Thyroid gland (tissue), 4 donors: ENCODE measurements at regions not wholly inside any gene's neighbourhood (a gene's known extent, or its start where the extent isn't known, plus 50 kb on each side); places are given as distances from the start of the nearest gene placed in this dataset.

Experiments used
- POLR2A ChIP-seq, 2 donors: fragments of 450-650 bp; IDR thresholded peaks; one replicate each; pipeline ENCODE4 v1.6.1; 2017; ENCODE audit warnings: antibody characterized with exemption in 2 of 2, mild to moderate bottlenecking in 2 of 2, moderate library complexity in 1 of 2
- TF ChIP-seq, protein P1 (sequence below), 6 experiments: fragments of 200-600 bp in 3 of 6; fragments of 450-650 bp in 3 of 6; sonication (generic) in 3 of 6; IDR thresholded peaks; one replicate each; pipeline ENCODE4 v1.5.1; 2016 to 2019; ENCODE audit warnings: antibody characterized with exemption in 6 of 6, mild to moderate bottlenecking in 2 of 6, inconsistent platforms in 1 of 6, moderate library complexity in 1 of 6

- TF ChIP-seq, protein P1, sequence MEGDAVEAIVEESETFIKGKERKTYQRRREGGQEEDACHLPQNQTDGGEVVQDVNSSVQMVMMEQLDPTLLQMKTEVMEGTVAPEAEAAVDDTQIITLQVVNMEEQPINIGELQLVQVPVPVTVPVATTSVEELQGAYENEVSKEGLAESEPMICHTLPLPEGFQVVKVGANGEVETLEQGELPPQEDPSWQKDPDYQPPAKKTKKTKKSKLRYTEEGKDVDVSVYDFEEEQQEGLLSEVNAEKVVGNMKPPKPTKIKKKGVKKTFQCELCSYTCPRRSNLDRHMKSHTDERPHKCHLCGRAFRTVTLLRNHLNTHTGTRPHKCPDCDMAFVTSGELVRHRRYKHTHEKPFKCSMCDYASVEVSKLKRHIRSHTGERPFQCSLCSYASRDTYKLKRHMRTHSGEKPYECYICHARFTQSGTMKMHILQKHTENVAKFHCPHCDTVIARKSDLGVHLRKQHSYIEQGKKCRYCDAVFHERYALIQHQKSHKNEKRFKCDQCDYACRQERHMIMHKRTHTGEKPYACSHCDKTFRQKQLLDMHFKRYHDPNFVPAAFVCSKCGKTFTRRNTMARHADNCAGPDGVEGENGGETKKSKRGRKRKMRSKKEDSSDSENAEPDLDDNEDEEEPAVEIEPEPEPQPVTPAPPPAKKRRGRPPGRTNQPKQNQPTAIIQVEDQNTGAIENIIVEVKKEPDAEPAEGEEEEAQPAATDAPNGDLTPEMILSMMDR (IDR thresholded peaks at IDR 0.05): no peak
- no peak for TF ChIP-seq POLR2A (IDR thresholded peaks at IDR 0.05)
These were observed 265.0 kb upstream of the AZI2 start for GRCh38 chr3:28613511-28614106.
